GM13977 (cell line): ENCODE measurements at regions not wholly inside any gene's neighbourhood (a gene's known extent, or its start where the extent isn't known, plus 50 kb on each side); places are given as distances from the start of the nearest gene placed in this dataset.

Experiments used
- DNase-seq: peaks from one replicate; pipeline ENCODE4 v3.0.0; 2012; ENCODE audit warnings: low spot score
- CTCF ChIP-seq: IDR thresholded peaks from 2 replicates; pipeline ENCODE4 v1.5.1; 2012; ENCODE audit warnings: mild to moderate bottlenecking, control low read depth; ENCODE audit not compliant: insufficient read depth; ENCODE audit errors: extremely low read depth, missing control alignments
- in situ Hi-C: fragments of 300-500 bp; cut with MboI; formaldehyde crosslinking; loops from one replicate; pipeline ENCODE4 v1.12.0; 2022; ENCODE audit warnings: low sequenced_read_pairs, low pct_unique_long_range_greater_than_20kb, mixed read lengths, inconsistent platforms; ENCODE audit not compliant: unreplicated experiment

GRCh38 chr3:86654806-86655460, 336.0 kb downstream of the VGLL3 start:
- in situ Hi-C loops: no loop called here
- DNase-seq: no peak
- TF ChIP-seq CTCF: no peak

- in situ Hi-C loops: no loop called here
- no peak for TF ChIP-seq CTCF
- no peak for DNase-seq
Measured at GRCh38 chr3:86653661-86654205, 337.2 kb downstream of the VGLL3 start.

GRCh38 chr3:86648087-86648486, 342.9 kb downstream of the VGLL3 start:
- TF ChIP-seq CTCF: no peak
- no peak for DNase-seq
- in situ Hi-C loops: no loop called here

GRCh38 chr3:86645756-86646155, 345.2 kb downstream of the VGLL3 start:
- DNase-seq: no peak
- in situ Hi-C loops: no loop called here
- TF ChIP-seq CTCF: no peak

GRCh38 chr3:86634361-86634760, 356.6 kb downstream of the VGLL3 start:
- no peak for DNase-seq
- no peak for TF ChIP-seq CTCF
- in situ Hi-C loops: no loop called here

- no peak for TF ChIP-seq CTCF
- DNase-seq: no peak
- in situ Hi-C loops: no loop called here
Measured at GRCh38 chr3:86629511-86629910, 361.4 kb downstream of the VGLL3 start.

GRCh38 chr3:86624192-86624591, 366.8 kb downstream of the VGLL3 start:
- no peak for DNase-seq
- no peak for TF ChIP-seq CTCF
- in situ Hi-C loops: no loop called here
